Activated T-cell treated with anti-CD3 and anti-CD28 coated beads for 1 hour (primary cell): ENCODE measurements at regions not wholly inside any gene's neighbourhood (a gene's known extent, or its start where the extent isn't known, plus 50 kb on each side); places are given as distances from the start of the nearest gene placed in this dataset.

Source experiments
- DNase-seq: peaks from one replicate; pipeline ENCODE4 v3.0.0-alpha.2; 2020; ENCODE audit warnings: low read depth

GRCh38 chrX:26375346-26375745 is 159.4 kb downstream of the MAGEB5 start:
- DNase-seq: no peak

- no peak for DNase-seq
These were observed 157.9 kb downstream of the MAGEB5 start for GRCh38 chrX:26373829-26374228.

- no peak for DNase-seq
These were observed 137.0 kb downstream of the MAGEB5 start for GRCh38 chrX:26352891-26353430.

- DNase-seq: no peak
These were observed 131.2 kb downstream of the MAGEB5 start for GRCh38 chrX:26347171-26347570.

- no peak for DNase-seq
These were observed 118.3 kb downstream of the MAGEB5 start for GRCh38 chrX:26334232-26334631.

- no peak for DNase-seq
These were observed 112.8 kb downstream of the MAGEB5 start for GRCh38 chrX:26328608-26329319.

GRCh38 chrX:26309262-26309661 is 93.3 kb downstream of the MAGEB5 start:
- DNase-seq: no peak

GRCh38 chrX:26295425-26295824 is 79.5 kb downstream of the MAGEB5 start:
- no peak for DNase-seq

GRCh38 chrX:26286836-26287235 is 70.9 kb downstream of the MAGEB5 start:
- no peak for DNase-seq
